GM10266 (cell line): ENCODE measurements at regions not wholly inside any gene's neighbourhood (a gene's known extent, or its start where the extent isn't known, plus 50 kb on each side); places are given as distances from the start of the nearest gene placed in this dataset.
"Not testable (repeated sequence)": the region's sequence is repeated elsewhere in the genome, so short reads cannot be mapped to it uniquely, and the experiment has no call there.

Experiments
- DNase-seq: peaks from one replicate; pipeline ENCODE4 v3.0.0; 2012; ENCODE audit errors: extremely low spot score
- CTCF ChIP-seq: IDR thresholded peaks from 2 replicates; pipeline ENCODE4 v1.5.1; 2012; ENCODE audit warnings: mild to moderate bottlenecking, low read depth; ENCODE audit not compliant: control insufficient read depth, insufficient read depth; ENCODE audit errors: missing control alignments

GRCh38 chr21:15966651-15967050 is 236.9 kb downstream of the USP25 start:
- no peak for TF ChIP-seq CTCF
- no peak for DNase-seq

GRCh38 chr21:15967661-15968060 is 237.9 kb downstream of the USP25 start:
- DNase-seq, result no peak
- TF ChIP-seq CTCF, result no peak

GRCh38 chr21:15968776-15969310 is 239.1 kb downstream of the USP25 start:
- TF ChIP-seq CTCF, result no peak
- DNase-seq, result no peak

- no peak for DNase-seq
- TF ChIP-seq CTCF, result no peak
Observed at GRCh38 chr21:15976807-15977206, 247.0 kb downstream of the USP25 start.

GRCh38 chr21:15978215-15978738 is 248.5 kb downstream of the USP25 start:
- TF ChIP-seq CTCF, result no peak
- no peak for DNase-seq

GRCh38 chr21:15979493-15979892 is 249.7 kb downstream of the USP25 start:
- DNase-seq, result not testable (repeated sequence)

GRCh38 chr21:15986277-15986676 is 256.5 kb downstream of the USP25 start:
- TF ChIP-seq CTCF, result no peak
- DNase-seq, result no peak

GRCh38 chr21:15992171-15992570 is 262.4 kb downstream of the USP25 start:
- no peak for TF ChIP-seq CTCF

More at GRCh38 chr21:15992171-15992570, 262.4 kb downstream of the USP25 start:
- DNase-seq, result no peak
